ENCODE measurements at regions not wholly inside any gene's neighbourhood (a gene's known extent, or its start where the extent isn't known, plus 50 kb on each side); places are given as distances from the start of the nearest gene placed in this dataset.

DNA sequence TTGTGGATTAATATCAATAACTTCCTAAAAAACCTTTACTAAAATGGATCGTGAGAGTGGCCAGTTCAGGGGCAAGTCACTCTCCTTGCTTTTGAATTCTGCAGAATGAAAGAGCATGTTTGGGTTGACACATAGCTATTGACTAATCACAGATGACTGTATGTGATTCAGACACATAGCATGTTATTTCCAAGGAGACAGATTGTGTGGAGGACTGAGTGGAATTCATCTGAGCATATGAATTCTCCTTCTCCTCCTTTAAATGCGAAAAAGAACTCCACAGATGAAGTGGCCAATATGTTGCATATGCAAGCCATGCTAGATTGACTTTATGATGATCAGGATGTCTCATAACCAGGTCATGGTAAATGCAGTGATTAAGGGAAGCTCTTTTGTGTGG lies 249.4 kb upstream of the FAM98A start:
- Mint-ChIP-seq H3K36me3 (ENCODE audit: low read depth) (no peaks in the 10 kb centered on the region), H3K27ac (no peak overlapping the region), H3K9me3 (ENCODE audit: insufficient read depth) (peaks cover 12% of the 10 kb centered on the region), H3K4me1 (ENCODE audit: low read depth) (no peaks in the 10 kb centered on the region), H3K4me3 (no peak overlapping the region), H3K27me3 (ENCODE audit: low read depth) (no peaks in the 10 kb centered on the region)
- ChIA-PET CTCF (no interaction called here), POLR2A (no interaction called here)
- DNase-seq: no peak
- no peak for ATAC-seq

DNA sequence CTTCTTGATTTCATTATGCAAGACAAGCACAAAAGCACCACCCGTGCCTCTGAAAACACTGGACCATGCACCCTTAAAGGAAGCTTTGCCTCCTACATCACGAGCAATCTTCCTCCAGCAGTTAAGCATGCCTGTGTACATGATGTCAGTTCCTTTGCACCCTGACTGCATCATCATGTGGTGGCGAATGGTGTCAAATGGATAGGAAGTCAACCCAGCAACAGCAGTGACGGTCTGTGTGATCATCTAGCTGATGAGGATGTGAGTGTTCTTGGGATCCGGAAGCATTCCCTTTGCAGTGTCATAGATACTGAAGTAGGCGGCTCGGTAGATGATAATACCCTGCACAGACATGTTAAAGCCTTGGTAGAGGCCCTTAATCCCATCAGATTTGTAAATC lies 240.7 kb upstream of the FAM98A start:
- DNase-seq (no peak), ATAC-seq (no peak)
- CTCF ChIA-PET: no interaction called here
- Mint-ChIP-seq H3K4me3 (no peak overlapping the region), H3K9me3 (ENCODE audit: insufficient read depth) (no peaks in the 10 kb centered on the region), H3K4me1 (ENCODE audit: low read depth) (no peaks in the 10 kb centered on the region), H3K36me3 (ENCODE audit: low read depth) (no peaks in the 10 kb centered on the region), H3K27ac (no peak overlapping the region), H3K27me3 (ENCODE audit: low read depth) (no peaks in the 10 kb centered on the region)
- POLR2A ChIA-PET: no interaction called here

DNA sequence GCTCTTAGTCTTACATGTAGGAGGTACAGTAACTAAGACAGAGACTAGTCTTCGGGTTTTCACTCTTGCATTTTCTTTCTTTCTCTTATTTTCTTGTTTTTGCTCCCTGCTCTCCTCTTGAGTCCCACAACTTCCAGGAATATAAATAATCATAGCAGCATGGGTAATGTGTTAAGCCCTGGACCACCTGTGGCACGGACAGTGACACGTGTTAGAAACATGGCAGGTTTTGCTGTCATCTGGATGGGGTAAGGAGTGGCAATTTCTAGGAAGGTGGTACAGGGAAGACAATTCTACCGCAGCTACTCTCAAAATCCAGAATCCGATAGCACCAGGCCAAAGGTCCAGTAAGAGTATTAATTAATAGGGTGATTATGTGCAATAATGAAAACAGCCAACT lies 237.5 kb upstream of the FAM98A start:
- no peaks in the 10 kb centered on the region for H3K4me1 Mint-ChIP-seq (ENCODE audit: low read depth)
- DNase-seq (no peak), ATAC-seq (no peak)
- CTCF ChIA-PET: no interaction called here
- no peak overlapping the region for H3K27ac Mint-ChIP-seq
- H3K9me3 Mint-ChIP-seq (ENCODE audit: insufficient read depth): no peaks in the 10 kb centered on the region
- H3K27me3 Mint-ChIP-seq (ENCODE audit: low read depth): no peaks in the 10 kb centered on the region
- no peak overlapping the region for H3K4me3 Mint-ChIP-seq
- no peaks in the 10 kb centered on the region for H3K36me3 Mint-ChIP-seq (ENCODE audit: low read depth)
- POLR2A ChIA-PET: no interaction called here

DNA sequence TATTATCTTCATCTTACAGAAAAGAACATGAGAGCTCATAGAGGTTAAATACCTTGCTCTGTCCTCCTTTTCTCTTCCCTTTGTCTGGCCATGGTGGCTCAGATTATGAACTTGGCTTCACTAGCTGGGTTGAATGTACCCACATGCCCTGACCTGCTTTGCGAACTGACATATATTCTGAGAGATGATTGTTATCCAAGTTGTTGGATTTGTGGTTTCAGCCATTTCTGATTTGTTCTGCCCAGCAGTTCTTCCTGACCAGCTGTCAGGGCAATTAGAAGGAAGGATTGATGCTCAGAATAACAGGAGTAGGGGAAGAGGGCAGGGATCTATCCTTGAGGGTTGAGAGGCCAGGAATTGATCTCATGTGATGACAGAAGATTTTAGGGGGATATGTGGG lies 236.8 kb upstream of the FAM98A start:
- no peak overlapping the region for H3K27ac Mint-ChIP-seq
- H3K9me3 Mint-ChIP-seq (ENCODE audit: insufficient read depth): no peaks in the 10 kb centered on the region
- no peaks in the 10 kb centered on the region for H3K27me3 Mint-ChIP-seq (ENCODE audit: low read depth)
- no peak for ATAC-seq
- ChIA-PET CTCF (no interaction called here), POLR2A (no interaction called here)
- no peaks in the 10 kb centered on the region for H3K4me1 Mint-ChIP-seq (ENCODE audit: low read depth)
- no peaks in the 10 kb centered on the region for H3K36me3 Mint-ChIP-seq (ENCODE audit: low read depth)
- H3K4me3 Mint-ChIP-seq: no peak overlapping the region
- no peak for DNase-seq

DNA sequence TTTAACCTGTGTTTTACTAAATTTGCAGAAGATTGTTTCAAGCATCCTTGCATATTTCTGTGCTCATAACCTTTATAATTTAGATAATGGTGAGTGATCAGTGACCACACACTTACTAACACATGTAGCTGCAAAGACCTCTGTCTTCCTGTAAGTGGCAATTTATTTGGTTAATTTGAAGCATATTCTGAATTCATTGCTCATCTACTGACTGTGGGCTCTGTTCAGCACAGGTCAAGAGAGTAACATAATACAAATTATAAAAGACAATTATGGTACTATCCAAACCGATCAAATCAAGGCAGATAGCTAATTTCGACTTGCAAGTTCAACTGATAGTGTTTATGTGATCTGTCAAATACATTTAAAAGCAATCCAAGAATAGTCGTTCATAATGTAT lies 223.9 kb upstream of the FAM98A start:
- no peak overlapping the region for H3K4me3 Mint-ChIP-seq
- H3K4me1 Mint-ChIP-seq (ENCODE audit: low read depth): no peaks in the 10 kb centered on the region
- no peaks in the 10 kb centered on the region for H3K27me3 Mint-ChIP-seq (ENCODE audit: low read depth)
- H3K36me3 Mint-ChIP-seq (ENCODE audit: low read depth): no peaks in the 10 kb centered on the region
- ATAC-seq (no peak), DNase-seq (no peak)
- POLR2A ChIA-PET: no interaction called here
- peaks cover 4% of the 10 kb centered on the region for H3K9me3 Mint-ChIP-seq (ENCODE audit: insufficient read depth)
- H3K27ac Mint-ChIP-seq: no peak overlapping the region
- CTCF ChIA-PET: no interaction called here

DNA sequence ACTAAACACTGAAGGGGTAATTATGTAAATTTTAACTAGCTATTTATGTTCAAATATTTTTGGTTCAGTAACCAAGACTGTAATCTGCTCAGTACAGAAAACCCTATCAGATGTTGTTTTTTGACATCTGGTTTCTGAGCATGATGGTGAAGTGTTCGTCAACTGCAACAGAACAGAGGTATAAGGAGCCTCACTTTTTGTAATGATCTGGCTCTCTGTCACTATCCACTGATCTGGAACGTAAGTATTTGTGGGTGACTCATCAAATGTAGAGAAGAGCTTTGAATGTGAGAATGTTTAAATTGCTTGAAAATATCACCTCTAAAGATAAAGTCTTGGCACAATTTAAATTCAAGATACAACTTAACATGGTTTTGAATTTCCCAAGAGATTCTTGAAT lies 213.6 kb upstream of the FAM98A start:
- Mint-ChIP-seq H3K36me3 (ENCODE audit: low read depth) (no peaks in the 10 kb centered on the region), H3K4me1 (ENCODE audit: low read depth) (no peaks in the 10 kb centered on the region), H3K9me3 (ENCODE audit: insufficient read depth) (no peaks in the 10 kb centered on the region), H3K4me3 (no peak overlapping the region), H3K27ac (no peak overlapping the region), H3K27me3 (ENCODE audit: low read depth) (no peaks in the 10 kb centered on the region)
- ATAC-seq (no peak), DNase-seq (no peak)
- ChIA-PET CTCF (no interaction called here), POLR2A (no interaction called here)

DNA sequence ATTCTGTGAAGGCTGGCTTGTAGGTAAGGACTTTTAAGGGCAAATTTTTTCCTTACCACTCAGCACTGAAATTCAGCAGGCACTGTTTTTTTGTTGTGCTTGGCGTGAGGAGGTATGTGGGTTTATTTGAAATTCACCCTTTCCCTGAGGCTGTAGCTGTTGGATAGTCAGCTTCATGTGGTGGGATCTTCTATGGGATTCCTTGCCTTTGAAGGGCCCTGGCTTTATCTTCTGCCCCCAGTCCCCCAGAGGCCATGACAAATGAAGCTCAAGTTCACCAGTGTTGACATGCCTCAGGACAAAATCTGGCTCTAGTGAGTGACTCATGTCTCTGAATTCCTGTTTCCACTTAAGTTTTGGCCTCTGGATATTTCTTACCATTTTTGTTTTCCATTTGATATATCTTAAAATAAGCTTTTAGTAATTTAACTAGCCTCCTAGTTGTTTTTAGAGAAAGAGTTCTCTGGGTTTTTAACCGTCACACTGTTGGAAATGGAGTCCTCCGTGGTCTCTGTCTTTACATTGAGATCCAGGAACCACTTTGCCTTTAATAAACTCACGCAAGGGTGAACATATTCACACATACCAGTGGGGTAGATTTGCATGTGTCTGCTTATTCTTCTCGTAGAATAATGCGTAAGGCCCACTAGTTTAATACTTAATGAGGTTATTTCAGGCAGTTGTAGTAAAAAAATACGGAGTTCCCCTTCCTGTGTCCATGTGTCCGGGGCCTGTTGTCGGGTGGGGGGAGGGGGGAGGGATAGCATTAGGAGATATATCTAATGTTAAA lies 211.1 kb upstream of the FAM98A start:
- H3K27me3 Mint-ChIP-seq (ENCODE audit: low read depth): no peaks in the 10 kb centered on the region
- H3K4me3 Mint-ChIP-seq: no peak overlapping the region
- no peaks in the 10 kb centered on the region for H3K4me1 Mint-ChIP-seq (ENCODE audit: low read depth)
- ATAC-seq: no peak
- POLR2A ChIA-PET: no interaction called here
- no peak for DNase-seq
- H3K9me3 Mint-ChIP-seq (ENCODE audit: insufficient read depth): no peaks in the 10 kb centered on the region
- CTCF ChIA-PET: no interaction called here
- H3K27ac Mint-ChIP-seq: no peak overlapping the region
- no peaks in the 10 kb centered on the region for H3K36me3 Mint-ChIP-seq (ENCODE audit: low read depth)

DNA sequence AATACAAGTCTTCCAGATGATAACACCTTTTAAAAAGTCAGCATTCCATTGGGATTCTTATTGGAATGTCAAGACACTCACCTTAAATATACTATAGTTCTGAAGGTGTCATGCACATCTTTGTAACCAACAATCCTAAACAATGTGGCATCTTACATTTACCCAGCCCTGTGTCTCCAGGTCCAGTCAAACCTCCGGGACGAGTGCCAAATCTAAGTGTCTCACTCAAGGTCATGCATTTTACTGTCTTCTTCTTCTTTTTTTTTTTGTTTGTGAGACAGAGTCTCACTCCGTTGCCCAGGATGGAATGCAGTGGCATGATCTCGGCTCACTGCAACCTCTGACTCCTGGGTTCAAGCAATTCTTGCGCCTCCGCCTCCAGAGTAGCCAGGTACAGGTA lies 206.9 kb upstream of the FAM98A start:
- ATAC-seq (no peak), DNase-seq (no peak)
- Mint-ChIP-seq H3K4me1 (ENCODE audit: low read depth) (no peaks in the 10 kb centered on the region), H3K9me3 (ENCODE audit: insufficient read depth) (no peaks in the 10 kb centered on the region), H3K27me3 (ENCODE audit: low read depth) (no peaks in the 10 kb centered on the region), H3K36me3 (ENCODE audit: low read depth) (no peaks in the 10 kb centered on the region), H3K4me3 (no peak overlapping the region), H3K27ac (no peak overlapping the region)
- ChIA-PET CTCF (no interaction called here), POLR2A (no interaction called here)

DNA sequence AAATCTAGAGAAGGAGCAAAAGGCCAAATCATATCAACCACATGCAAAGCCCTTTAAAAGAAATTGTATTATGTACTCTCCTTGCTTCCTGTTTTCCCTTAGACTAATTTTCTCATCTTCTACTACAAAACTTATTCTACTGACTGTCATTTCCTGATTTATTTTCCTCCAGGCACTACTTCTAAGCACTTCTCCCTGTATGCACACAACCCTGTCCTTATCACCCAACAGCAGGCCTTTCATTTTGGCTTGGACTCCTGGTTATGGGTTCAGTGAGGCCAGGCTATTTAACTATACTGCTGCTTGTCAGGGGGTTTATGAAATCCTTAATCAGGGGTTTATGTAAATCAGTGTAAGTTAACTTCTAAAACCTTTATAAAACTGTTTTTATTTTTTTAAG lies 205.1 kb upstream of the FAM98A start:
- Mint-ChIP-seq H3K4me1 (ENCODE audit: low read depth) (no peaks in the 10 kb centered on the region), H3K36me3 (ENCODE audit: low read depth) (no peaks in the 10 kb centered on the region), H3K27me3 (ENCODE audit: low read depth) (no peaks in the 10 kb centered on the region), H3K27ac (no peak overlapping the region), H3K9me3 (ENCODE audit: insufficient read depth) (no peaks in the 10 kb centered on the region), H3K4me3 (no peak overlapping the region)
- ChIA-PET CTCF (no interaction called here), POLR2A (no interaction called here)
- ATAC-seq (no peak), DNase-seq (no peak)

DNA sequence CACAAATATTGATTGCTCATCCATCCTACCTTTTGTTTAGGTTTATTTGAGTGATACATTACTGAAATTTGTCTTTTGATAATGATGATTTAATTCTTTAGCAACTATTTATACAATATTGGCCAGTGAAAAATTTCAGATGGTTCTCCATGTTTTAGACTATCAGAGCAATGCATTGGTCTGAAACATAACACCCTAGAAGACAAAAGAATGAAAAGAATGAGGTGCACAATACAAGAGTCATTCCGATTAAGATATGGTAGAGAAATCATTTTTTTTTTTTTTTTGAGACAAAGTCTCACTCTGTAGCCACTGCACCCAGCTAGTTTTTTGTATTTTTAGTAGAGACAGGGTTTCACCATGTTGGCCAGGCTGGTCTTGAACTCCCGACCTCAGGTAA lies 197.4 kb upstream of the FAM98A start:
- no peak for ATAC-seq

DNA sequence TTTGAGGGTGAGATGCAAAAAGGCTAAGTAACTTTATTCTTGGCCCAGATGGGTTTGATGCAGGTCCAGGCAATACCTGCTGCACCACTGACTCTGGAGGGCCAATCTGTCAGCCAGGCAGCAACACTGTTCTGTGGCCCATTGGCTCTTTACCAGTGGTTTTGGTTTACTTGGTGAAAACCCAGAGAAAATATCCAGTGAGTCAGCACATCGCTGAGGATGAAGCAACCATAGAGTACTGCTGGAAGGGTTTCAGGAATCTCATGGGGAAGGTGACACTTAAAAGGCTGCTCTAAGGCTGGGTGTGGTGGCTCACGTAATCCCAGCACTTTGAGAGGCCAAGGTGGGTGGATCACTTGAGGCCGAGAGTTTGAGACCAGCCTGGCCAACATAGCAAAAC lies 192.5 kb upstream of the FAM98A start:
- Mint-ChIP-seq H3K4me3 (no peak overlapping the region), H3K36me3 (ENCODE audit: low read depth) (no peaks in the 10 kb centered on the region), H3K27ac (no peak overlapping the region), H3K27me3 (ENCODE audit: low read depth) (no peaks in the 10 kb centered on the region), H3K9me3 (ENCODE audit: insufficient read depth) (no peaks in the 10 kb centered on the region), H3K4me1 (ENCODE audit: low read depth) (no peaks in the 10 kb centered on the region)
- DNase-seq (no peak), ATAC-seq (no peak)
- ChIA-PET POLR2A (no interaction called here), CTCF (no interaction called here)

More for the DNA sequence above, 197.4 kb upstream of the FAM98A start:
- DNase-seq: no peak
- H3K4me3 Mint-ChIP-seq: no peak overlapping the region
- POLR2A ChIA-PET: no interaction called here
- no peaks in the 10 kb centered on the region for H3K27me3 Mint-ChIP-seq (ENCODE audit: low read depth)
- CTCF ChIA-PET: no interaction called here
- H3K9me3 Mint-ChIP-seq (ENCODE audit: insufficient read depth): no peaks in the 10 kb centered on the region
- H3K36me3 Mint-ChIP-seq (ENCODE audit: low read depth): no peaks in the 10 kb centered on the region
- H3K27ac Mint-ChIP-seq: no peak overlapping the region
- H3K4me1 Mint-ChIP-seq (ENCODE audit: low read depth): no peaks in the 10 kb centered on the region

DNA sequence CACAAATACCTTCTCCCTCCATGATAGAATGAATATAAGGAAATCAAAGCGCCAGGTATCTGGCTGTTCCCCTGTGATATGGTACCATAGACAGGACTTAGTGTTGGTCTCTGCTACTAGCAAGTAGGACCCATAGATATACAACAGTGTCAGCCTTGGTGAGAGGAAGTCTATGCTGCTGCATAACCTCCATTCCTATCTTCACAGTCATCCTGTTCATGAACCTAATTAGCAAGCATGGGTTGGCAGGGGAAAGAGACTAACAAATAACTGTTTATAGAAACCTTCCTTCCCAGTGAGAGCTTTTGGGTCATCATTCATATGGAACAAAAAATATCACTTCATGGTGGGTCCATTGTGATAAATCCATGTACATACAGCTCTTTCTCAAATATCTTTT lies 188.9 kb upstream of the FAM98A start:
- ChIA-PET POLR2A (no interaction called here), CTCF (no interaction called here)
- Mint-ChIP-seq H3K4me3 (no peak overlapping the region), H3K4me1 (ENCODE audit: low read depth) (no peaks in the 10 kb centered on the region), H3K27me3 (ENCODE audit: low read depth) (no peaks in the 10 kb centered on the region), H3K9me3 (ENCODE audit: insufficient read depth) (no peaks in the 10 kb centered on the region), H3K36me3 (ENCODE audit: low read depth) (no peaks in the 10 kb centered on the region), H3K27ac (no peak overlapping the region)
- no peak for ATAC-seq
- DNase-seq: no peak

DNA sequence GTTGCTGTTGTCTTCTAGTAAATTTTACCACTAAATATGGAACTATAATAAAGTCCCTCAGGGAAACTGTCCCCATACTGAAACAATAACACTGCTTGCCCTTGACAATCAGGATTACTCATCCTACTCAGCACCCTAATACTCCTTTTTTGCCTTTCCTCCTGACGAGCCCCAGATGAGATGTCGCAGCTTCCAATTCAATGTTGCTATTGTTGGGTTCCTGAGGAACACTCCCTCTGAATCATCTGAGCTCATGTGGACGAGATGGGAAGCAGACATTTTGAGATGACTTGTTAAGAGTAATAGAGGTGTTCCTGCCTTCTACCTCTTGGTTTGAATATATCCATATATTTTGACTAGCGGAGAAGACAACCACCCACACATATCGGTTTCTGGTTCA lies 187.8 kb upstream of the FAM98A start:
- ChIA-PET POLR2A (no interaction called here), CTCF (no interaction called here)
- H3K4me3 Mint-ChIP-seq: no peak overlapping the region
- no peak overlapping the region for H3K27ac Mint-ChIP-seq
- H3K27me3 Mint-ChIP-seq (ENCODE audit: low read depth): no peaks in the 10 kb centered on the region
- no peaks in the 10 kb centered on the region for H3K9me3 Mint-ChIP-seq (ENCODE audit: insufficient read depth)
- DNase-seq (no peak), ATAC-seq (no peak)
- H3K36me3 Mint-ChIP-seq (ENCODE audit: low read depth): no peaks in the 10 kb centered on the region
- no peaks in the 10 kb centered on the region for H3K4me1 Mint-ChIP-seq (ENCODE audit: low read depth)

Data from activated CD8-positive, alpha-beta T cell treated with anti-CD3 and anti-CD28 coated beads, Interleukin-2, amount 10 ng/mL, durations not matched to agents 7 days and 5 days (primary cell).